ENCODE measurements at regions not wholly inside any gene's neighbourhood (a gene's known extent, or its start where the extent isn't known, plus 50 kb on each side); places are given as distances from the start of the nearest gene placed in this dataset.
"Not testable (repeated sequence)": the region's sequence is repeated elsewhere in the genome, so short reads cannot be mapped to it uniquely, and the experiment has no call there.

DNA sequence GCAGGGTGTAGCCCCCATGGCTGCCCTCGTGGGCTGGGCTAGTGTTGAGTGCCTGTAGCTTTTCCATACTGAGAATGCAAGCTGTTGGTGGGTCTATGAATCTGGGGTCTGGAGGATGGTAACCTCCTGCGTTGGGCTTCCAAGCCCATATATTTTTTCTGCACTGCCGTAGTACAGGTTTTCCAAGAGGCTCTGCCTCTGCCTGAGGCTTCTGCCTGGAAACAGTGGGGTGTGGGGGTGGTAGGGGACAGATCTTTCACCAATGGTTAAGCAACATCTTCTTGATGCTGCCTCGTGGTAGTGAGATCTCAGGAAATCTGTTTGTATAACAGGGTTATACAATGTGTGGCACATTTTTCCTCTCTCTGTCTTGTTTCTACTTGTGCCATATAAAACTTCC lies 189.0 kb upstream of the ZNF519 start:
- TF ChIP-seq, protein P1, sequence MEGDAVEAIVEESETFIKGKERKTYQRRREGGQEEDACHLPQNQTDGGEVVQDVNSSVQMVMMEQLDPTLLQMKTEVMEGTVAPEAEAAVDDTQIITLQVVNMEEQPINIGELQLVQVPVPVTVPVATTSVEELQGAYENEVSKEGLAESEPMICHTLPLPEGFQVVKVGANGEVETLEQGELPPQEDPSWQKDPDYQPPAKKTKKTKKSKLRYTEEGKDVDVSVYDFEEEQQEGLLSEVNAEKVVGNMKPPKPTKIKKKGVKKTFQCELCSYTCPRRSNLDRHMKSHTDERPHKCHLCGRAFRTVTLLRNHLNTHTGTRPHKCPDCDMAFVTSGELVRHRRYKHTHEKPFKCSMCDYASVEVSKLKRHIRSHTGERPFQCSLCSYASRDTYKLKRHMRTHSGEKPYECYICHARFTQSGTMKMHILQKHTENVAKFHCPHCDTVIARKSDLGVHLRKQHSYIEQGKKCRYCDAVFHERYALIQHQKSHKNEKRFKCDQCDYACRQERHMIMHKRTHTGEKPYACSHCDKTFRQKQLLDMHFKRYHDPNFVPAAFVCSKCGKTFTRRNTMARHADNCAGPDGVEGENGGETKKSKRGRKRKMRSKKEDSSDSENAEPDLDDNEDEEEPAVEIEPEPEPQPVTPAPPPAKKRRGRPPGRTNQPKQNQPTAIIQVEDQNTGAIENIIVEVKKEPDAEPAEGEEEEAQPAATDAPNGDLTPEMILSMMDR (IDR thresholded peaks at IDR 0.05): not testable (repeated sequence)
- TF ChIP-seq POLR2A (IDR thresholded peaks at IDR 0.05): not testable (repeated sequence)

Measured in vagina (tissue), 2 donors.